Smooth muscle cell (in vitro differentiated cells): ENCODE measurements at regions not wholly inside any gene's neighbourhood (a gene's known extent, or its start where the extent isn't known, plus 50 kb on each side); places are given as distances from the start of the nearest gene placed in this dataset.

Experiments
- DNase-seq: peaks from one replicate; lab custom pipeline; 2025; ENCODE audit not compliant: unreplicated experiment; lab: John Stamatoyannopoulos, UW
- H2AFZ ChIP-seq: fragments of 200-600 bp; sonication (generic); 2 replicates; pipeline ENCODE4 v1.6.0; 2016; ENCODE audit warnings: antibody characterized with exemption, low read depth, mild to moderate bottlenecking
- H3F3A ChIP-seq: fragments of 200-600 bp; sonication (generic); 2 replicates; pipeline ENCODE4 v1.6.0; 2017; ENCODE audit warnings: antibody characterized with exemption, low read depth
- H3K27ac ChIP-seq: fragments of 200-600 bp; sonication (generic); 2 replicates; pipeline ENCODE4 v1.5.1; 2016; ENCODE audit warnings: low read depth, mild to moderate bottlenecking
- H3K27me3 ChIP-seq: fragments of 200-600 bp; sonication (generic); 2 replicates; pipeline ENCODE4 v1.6.1; 2016; ENCODE audit warnings: low read depth, mild to moderate bottlenecking
- H3K36me3 ChIP-seq: fragments of 200-600 bp; sonication (generic); 2 replicates; pipeline ENCODE4 v1.5.1; 2016; ENCODE audit warnings: low read depth
- H3K4me1 ChIP-seq: fragments of 200-600 bp; sonication (generic); 2 replicates; pipeline ENCODE4 v1.5.1; 2016; ENCODE audit warnings: low read depth
- H3K4me2 ChIP-seq: fragments of 200-600 bp; sonication (generic); 2 replicates; pipeline ENCODE4 v1.6.0; 2016; ENCODE audit warnings: mild to moderate bottlenecking
- H3K4me3 ChIP-seq: fragments of 200-600 bp; sonication (generic); 2 replicates; pipeline ENCODE4 v1.5.1; 2016; ENCODE audit warnings: mild to moderate bottlenecking
- H3K79me2 ChIP-seq: fragments of 200-600 bp; sonication (generic); 2 replicates; pipeline ENCODE4 v1.6.0; 2016; ENCODE audit warnings: low read depth, mild to moderate bottlenecking
- H3K9ac ChIP-seq: fragments of 200-600 bp; sonication (generic); 2 replicates; pipeline ENCODE4 v1.6.0; 2016; ENCODE audit warnings: low read depth
- H3K9me3 ChIP-seq: fragments of 200-600 bp; sonication (generic); replicated peaks from 2 replicates; pipeline ENCODE4 v1.5.1; 2016; ENCODE audit warnings: low read depth
- H4K20me1 ChIP-seq: fragments of 200-600 bp; sonication (generic); 2 replicates; pipeline ENCODE4 v1.6.0; 2016; ENCODE audit warnings: low read depth
- WGBS: methylation state at CpG from one replicate; pipeline ENCODE4 v1.1.7; 2016; ENCODE audit warnings: low lambda C conversion rate; 5-methylcytosine and 5-hydroxymethylcytosine counted together
- TF ChIP-seq, protein P1 (sequence below): fragments of 200-600 bp; sonication (generic); IDR thresholded peaks from 2 replicates; pipeline ENCODE4 v1.5.1; 2017; ENCODE audit warnings: borderline replicate concordance, mild to moderate bottlenecking, antibody characterized with exemption; ENCODE audit not compliant: insufficient read depth, poor library complexity, severe bottlenecking

DNA sequence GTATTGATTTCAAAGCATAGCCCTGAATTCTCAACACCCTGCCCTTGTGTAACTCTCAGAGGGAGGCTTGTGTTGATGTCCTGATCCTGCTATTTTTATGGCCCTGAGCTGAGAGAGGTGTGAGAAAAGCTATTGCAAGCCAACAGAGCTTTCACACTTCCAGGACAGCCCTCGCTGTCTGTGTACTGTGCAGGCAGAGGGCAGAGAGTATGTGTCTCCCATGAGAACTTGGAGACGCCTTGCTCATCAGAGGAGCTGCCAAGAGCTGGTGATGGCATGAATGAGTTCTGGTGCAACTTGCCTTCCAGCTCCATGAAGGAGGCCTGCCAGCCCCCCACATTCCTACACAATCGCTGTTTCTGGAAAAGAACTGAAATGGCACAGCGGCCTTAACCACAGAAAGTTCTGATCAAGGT, 144.1 kb upstream of the AJAP1 start:
- Histone ChIP-seq H3K79me2 (no peaks in the 10 kb centered on the region), H3K9me3 (no peaks in the 10 kb centered on the region)

DNA sequence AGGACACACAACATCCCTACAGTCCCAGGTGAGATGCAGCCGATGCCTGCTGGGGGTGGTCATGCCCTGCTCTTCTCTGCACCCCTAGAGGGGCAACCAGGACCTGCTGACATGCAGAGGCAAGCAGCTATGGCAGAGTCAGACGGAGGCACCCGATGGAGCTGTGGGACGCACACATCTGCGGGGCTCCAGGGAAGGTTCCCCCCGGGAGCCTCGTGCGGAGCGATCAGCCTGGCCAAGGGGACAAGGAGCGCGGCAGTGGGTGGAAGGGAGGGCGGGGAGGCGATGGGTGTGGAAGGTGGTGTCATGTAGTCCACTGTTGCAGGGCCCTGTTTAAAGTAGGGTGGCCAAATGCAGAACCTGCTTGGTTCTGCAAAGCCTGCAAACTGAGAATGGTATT, 143.0 kb upstream of the AJAP1 start:
- Histone ChIP-seq H3K4me2 (no peak overlapping the region), H2AFZ (no peak overlapping the region), H3K9me3 (no peaks in the 10 kb centered on the region), H3K9ac (no peak overlapping the region), H4K20me1 (no peaks in the 10 kb centered on the region), H3K27me3 (no peaks in the 10 kb centered on the region), H3K4me1 (no peaks in the 10 kb centered on the region), H3K4me3 (no peak overlapping the region), H3K27ac (no peak overlapping the region), H3K36me3 (no peaks in the 10 kb centered on the region), H3F3A (no peaks in the 10 kb centered on the region), H3K79me2 (no peaks in the 10 kb centered on the region)
- TF ChIP-seq, protein P1, sequence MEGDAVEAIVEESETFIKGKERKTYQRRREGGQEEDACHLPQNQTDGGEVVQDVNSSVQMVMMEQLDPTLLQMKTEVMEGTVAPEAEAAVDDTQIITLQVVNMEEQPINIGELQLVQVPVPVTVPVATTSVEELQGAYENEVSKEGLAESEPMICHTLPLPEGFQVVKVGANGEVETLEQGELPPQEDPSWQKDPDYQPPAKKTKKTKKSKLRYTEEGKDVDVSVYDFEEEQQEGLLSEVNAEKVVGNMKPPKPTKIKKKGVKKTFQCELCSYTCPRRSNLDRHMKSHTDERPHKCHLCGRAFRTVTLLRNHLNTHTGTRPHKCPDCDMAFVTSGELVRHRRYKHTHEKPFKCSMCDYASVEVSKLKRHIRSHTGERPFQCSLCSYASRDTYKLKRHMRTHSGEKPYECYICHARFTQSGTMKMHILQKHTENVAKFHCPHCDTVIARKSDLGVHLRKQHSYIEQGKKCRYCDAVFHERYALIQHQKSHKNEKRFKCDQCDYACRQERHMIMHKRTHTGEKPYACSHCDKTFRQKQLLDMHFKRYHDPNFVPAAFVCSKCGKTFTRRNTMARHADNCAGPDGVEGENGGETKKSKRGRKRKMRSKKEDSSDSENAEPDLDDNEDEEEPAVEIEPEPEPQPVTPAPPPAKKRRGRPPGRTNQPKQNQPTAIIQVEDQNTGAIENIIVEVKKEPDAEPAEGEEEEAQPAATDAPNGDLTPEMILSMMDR, result no peak
- DNase-seq, result no peak
- 97% methylated on average over 13 of the region's 13 CpGs for WGBS

More for the DNA sequence above, 144.1 kb upstream of the AJAP1 start:
- TF ChIP-seq, protein P1, result no peak
- no peaks in the 10 kb centered on the region for H3F3A ChIP-seq
- H3K4me1 ChIP-seq, result no peaks in the 10 kb centered on the region
- DNase-seq, result no peak
- H2AFZ ChIP-seq, result no peak overlapping the region
- H3K36me3 ChIP-seq, result no peaks in the 10 kb centered on the region
- no peak overlapping the region for H3K4me2 ChIP-seq
- H4K20me1 ChIP-seq, result no peaks in the 10 kb centered on the region
- no peak overlapping the region for H3K9ac ChIP-seq
- no peaks in the 10 kb centered on the region for H3K27me3 ChIP-seq
- no peak overlapping the region for H3K27ac ChIP-seq
- WGBS, result 83% methylated on average over 4 of the region's 4 CpGs
- no peak overlapping the region for H3K4me3 ChIP-seq

- no peaks in the 10 kb centered on the region for H3K27me3 ChIP-seq
- TF ChIP-seq, protein P1, result no peak
- no peak overlapping the region for H3K27ac ChIP-seq
- no peak overlapping the region for H2AFZ ChIP-seq
- H3K9ac ChIP-seq, result no peak overlapping the region
- no peak overlapping the region for H3K4me3 ChIP-seq
- 72% methylated on average over 6 of the region's 6 CpGs for WGBS
- H3K4me2 ChIP-seq, result no peak overlapping the region
- no peaks in the 10 kb centered on the region for H3K9me3 ChIP-seq
- no peak for DNase-seq
- H3K4me1 ChIP-seq, result no peaks in the 10 kb centered on the region
- no peaks in the 10 kb centered on the region for H3K36me3 ChIP-seq
- no peaks in the 10 kb centered on the region for H4K20me1 ChIP-seq
- no peaks in the 10 kb centered on the region for H3F3A ChIP-seq
- H3K79me2 ChIP-seq, result no peaks in the 10 kb centered on the region
These were observed 141.8 kb upstream of the AJAP1 start for GRCh38 chr1:4512636-4513035.

GRCh38 chr1:4513685-4514084, 140.7 kb upstream of the AJAP1 start:
- H3K9ac ChIP-seq, result no peak overlapping the region
- H3K79me2 ChIP-seq, result no peaks in the 10 kb centered on the region
- no peaks in the 10 kb centered on the region for H3K4me1 ChIP-seq
- no peak overlapping the region for H2AFZ ChIP-seq
- no peaks in the 10 kb centered on the region for H3F3A ChIP-seq
- DNase-seq, result no peak
- no peak overlapping the region for H3K4me3 ChIP-seq
- H3K4me2 ChIP-seq, result no peak overlapping the region
- WGBS, result 67% methylated on average over 7 of the region's 7 CpGs
- H3K27ac ChIP-seq, result no peak overlapping the region
- H3K27me3 ChIP-seq, result no peaks in the 10 kb centered on the region
- no peaks in the 10 kb centered on the region for H3K36me3 ChIP-seq
- no peaks in the 10 kb centered on the region for H4K20me1 ChIP-seq
- TF ChIP-seq, protein P1, result no peak
- no peaks in the 10 kb centered on the region for H3K9me3 ChIP-seq
